ENCODE measurements at regions not wholly inside any gene's neighbourhood (a gene's known extent, or its start where the extent isn't known, plus 50 kb on each side); places are given as distances from the start of the nearest gene placed in this dataset.

- no peak for TF ChIP-seq CTCF (IDR thresholded peaks at IDR 0.05)
- no peak for TF ChIP-seq POLR2A (IDR thresholded peaks at IDR 0.05)
These were observed 214.3 kb upstream of the SEMA6A start for GRCh38 chr5:116788851-116789403.

Data from Peyer's patch (tissue), 4 donors.